Prostate gland (tissue), 2 donors: ENCODE measurements at regions not wholly inside any gene's neighbourhood (a gene's known extent, or its start where the extent isn't known, plus 50 kb on each side); places are given as distances from the start of the nearest gene placed in this dataset.

Experiments
- POLR2A ChIP-seq: fragments of 450-650 bp; IDR thresholded peaks from one replicate; pipeline ENCODE4 v1.6.1; 2016; ENCODE audit warnings: antibody characterized with exemption, mild to moderate bottlenecking
- POLR2AphosphoS5 ChIP-seq: sonication (generic); formaldehyde crosslinking; IDR thresholded peaks from one replicate; pipeline ENCODE4 v1.6.1; 2017; ENCODE audit warnings: antibody characterized with exemption
- TF ChIP-seq, protein P1 (sequence below), 4 experiments: fragments of 200-600 bp in 2 of 4; fragments of 450-650 bp in 2 of 4; sonication (generic) in 2 of 4; IDR thresholded peaks; 1 replicate in 3 of 4; 2 replicates in 1 of 4; pipeline ENCODE4 v1.5.1; 2016 to 2019; ENCODE audit warnings: antibody characterized with exemption in 4 of 4, mild to moderate bottlenecking in 2 of 4, moderate library complexity in 2 of 4

DNA sequence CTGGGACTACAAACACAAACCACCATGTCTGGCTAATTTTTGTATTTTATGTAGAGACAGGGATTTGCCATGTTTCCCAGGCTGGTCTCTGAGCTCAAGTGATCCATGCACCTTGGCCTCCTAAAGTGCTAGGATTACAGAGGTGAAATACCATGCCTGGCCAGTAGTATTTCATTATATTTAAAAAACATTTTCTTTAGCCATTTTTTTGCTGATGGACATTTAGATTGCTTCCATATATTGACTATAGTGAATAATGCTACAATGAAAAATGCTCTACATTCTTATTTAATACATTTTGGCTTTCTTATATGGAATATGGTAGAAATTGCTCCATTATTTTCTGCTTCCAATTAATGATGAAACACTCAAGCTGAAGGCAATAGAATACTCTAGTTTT is 1439.7 kb downstream of the FSTL5 start:
- TF ChIP-seq POLR2A (no peak), POLR2AphosphoS5 (no peak)
- TF ChIP-seq, protein P1, sequence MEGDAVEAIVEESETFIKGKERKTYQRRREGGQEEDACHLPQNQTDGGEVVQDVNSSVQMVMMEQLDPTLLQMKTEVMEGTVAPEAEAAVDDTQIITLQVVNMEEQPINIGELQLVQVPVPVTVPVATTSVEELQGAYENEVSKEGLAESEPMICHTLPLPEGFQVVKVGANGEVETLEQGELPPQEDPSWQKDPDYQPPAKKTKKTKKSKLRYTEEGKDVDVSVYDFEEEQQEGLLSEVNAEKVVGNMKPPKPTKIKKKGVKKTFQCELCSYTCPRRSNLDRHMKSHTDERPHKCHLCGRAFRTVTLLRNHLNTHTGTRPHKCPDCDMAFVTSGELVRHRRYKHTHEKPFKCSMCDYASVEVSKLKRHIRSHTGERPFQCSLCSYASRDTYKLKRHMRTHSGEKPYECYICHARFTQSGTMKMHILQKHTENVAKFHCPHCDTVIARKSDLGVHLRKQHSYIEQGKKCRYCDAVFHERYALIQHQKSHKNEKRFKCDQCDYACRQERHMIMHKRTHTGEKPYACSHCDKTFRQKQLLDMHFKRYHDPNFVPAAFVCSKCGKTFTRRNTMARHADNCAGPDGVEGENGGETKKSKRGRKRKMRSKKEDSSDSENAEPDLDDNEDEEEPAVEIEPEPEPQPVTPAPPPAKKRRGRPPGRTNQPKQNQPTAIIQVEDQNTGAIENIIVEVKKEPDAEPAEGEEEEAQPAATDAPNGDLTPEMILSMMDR (IDR thresholded peaks at IDR 0.05), result no peak
